Loucy (cell line): ENCODE measurements at regions not wholly inside any gene's neighbourhood (a gene's known extent, or its start where the extent isn't known, plus 50 kb on each side); places are given as distances from the start of the nearest gene placed in this dataset.

Experiments used
- H2AFZ ChIP-seq: fragments of 200-600 bp; sonication (generic); 2 replicates; pipeline ENCODE4 v1.6.0; 2016; ENCODE audit warnings: antibody characterized with exemption, mild to moderate bottlenecking, low read length, moderate library complexity
- H3F3A ChIP-seq: fragments of 200-600 bp; 2 replicates; pipeline ENCODE4 v1.6.0; 2016; ENCODE audit warnings: antibody characterized with exemption, low read depth, mild to moderate bottlenecking
- H3K27me3 ChIP-seq: fragments of 200-600 bp; sonication (generic); 2 replicates; pipeline ENCODE4 v1.6.1; 2014; ENCODE audit warnings: low read length, mild to moderate bottlenecking; ENCODE audit not compliant: insufficient read depth, poor library complexity, severe bottlenecking
- H3K36me3 ChIP-seq: fragments of 200-600 bp; sonication (generic); 2 replicates; pipeline ENCODE4 v1.6.1; 2016; ENCODE audit warnings: low read length; ENCODE audit not compliant: insufficient read depth
- H3K4me1 ChIP-seq: fragments of 200-600 bp; sonication (generic); 2 replicates; pipeline ENCODE4 v1.5.1; 2014; ENCODE audit warnings: low read length, mild to moderate bottlenecking; ENCODE audit not compliant: insufficient read depth, poor library complexity, severe bottlenecking
- H3K4me2 ChIP-seq: fragments of 200-600 bp; sonication (generic); 2 replicates; pipeline ENCODE4 v1.6.0; 2014; ENCODE audit warnings: antibody characterized with exemption, low read length, low read depth, mild to moderate bottlenecking; ENCODE audit not compliant: poor library complexity, severe bottlenecking
- H3K4me3 ChIP-seq: fragments of 200-600 bp; sonication (generic); 2 replicates; pipeline ENCODE4 v1.5.1; 2014; ENCODE audit warnings: low read length, mild to moderate bottlenecking, mixed read lengths; ENCODE audit not compliant: poor library complexity, severe bottlenecking
- H3K79me2 ChIP-seq: fragments of 200-600 bp; sonication (generic); 2 replicates; pipeline ENCODE4 v1.6.1; 2014; ENCODE audit warnings: low read length; ENCODE audit not compliant: insufficient read depth
- H3K9ac ChIP-seq: fragments of 200-600 bp; sonication (generic); 2 replicates; pipeline ENCODE4 v1.6.0; 2014; ENCODE audit warnings: mild to moderate bottlenecking, low read depth, low read length, moderate library complexity; ENCODE audit not compliant: poor library complexity, severe bottlenecking
- H3K9me2 ChIP-seq: fragments of 200-600 bp; sonication (generic); replicated peaks from 2 replicates; pipeline ENCODE4 v1.6.1; 2016; ENCODE audit warnings: low read depth, low read length, mixed read lengths
- H3K9me3 ChIP-seq: fragments of 200-600 bp; sonication (generic); 2 replicates; pipeline ENCODE4 v1.6.1; 2014; ENCODE audit warnings: mild to moderate bottlenecking, antibody characterized with exemption, low read length, low read depth; ENCODE audit not compliant: insufficient read depth
- H4K20me1 ChIP-seq: fragments of 200-600 bp; sonication (generic); 2 replicates; pipeline ENCODE4 v1.6.0; 2014; ENCODE audit warnings: antibody characterized with exemption, low read length, mild to moderate bottlenecking; ENCODE audit not compliant: insufficient read depth, poor library complexity, severe bottlenecking
- EZH2phosphoT487 ChIP-seq: fragments of 200-600 bp; IDR thresholded peaks from 2 replicates; pipeline ENCODE4 v1.6.1; 2018; ENCODE audit warnings: antibody characterized with exemption, mild to moderate bottlenecking, moderate library complexity, borderline replicate concordance
- TF ChIP-seq, protein P1 (sequence below): fragments of 200-600 bp; sonication (generic); conservative IDR thresholded peaks from 2 replicates; pipeline ENCODE4 v1.5.1; 2014; ENCODE audit warnings: mild to moderate bottlenecking, antibody characterized with exemption, low read length

DNA sequence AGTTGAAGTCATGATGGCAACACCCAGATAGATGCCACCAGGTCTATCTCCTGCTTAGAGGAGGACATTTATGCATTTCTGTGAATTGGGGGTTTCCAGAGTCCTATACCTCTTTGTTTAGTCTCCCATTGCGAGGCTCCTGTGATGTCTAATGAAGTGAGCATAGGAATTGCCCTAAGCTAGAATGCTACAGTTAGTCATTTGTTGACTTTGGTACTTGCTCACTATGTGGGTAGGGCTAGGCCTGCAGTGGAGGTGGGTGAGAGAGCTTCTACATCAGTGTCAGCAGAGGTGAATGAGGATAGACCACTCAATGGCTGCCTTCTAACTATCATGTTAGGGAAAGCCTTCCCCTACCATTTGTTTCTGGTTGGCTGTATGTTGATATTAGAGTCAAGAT is 173.3 kb upstream of the POC5 start:
- Histone ChIP-seq H3K9me2 (no peaks in the 10 kb centered on the region), H4K20me1 (no peaks in the 10 kb centered on the region), H3K4me2 (no peak overlapping the region), H3K4me3 (no peak overlapping the region), H3K79me2 (no peaks in the 10 kb centered on the region), H3F3A (no peaks in the 10 kb centered on the region), H3K9ac (no peak overlapping the region), H3K36me3 (no peaks in the 10 kb centered on the region), H3K4me1 (no peaks in the 10 kb centered on the region), H2AFZ (no peak overlapping the region), H3K27me3 (no peaks in the 10 kb centered on the region), H3K9me3 (no peaks in the 10 kb centered on the region)
- TF ChIP-seq, protein P1, sequence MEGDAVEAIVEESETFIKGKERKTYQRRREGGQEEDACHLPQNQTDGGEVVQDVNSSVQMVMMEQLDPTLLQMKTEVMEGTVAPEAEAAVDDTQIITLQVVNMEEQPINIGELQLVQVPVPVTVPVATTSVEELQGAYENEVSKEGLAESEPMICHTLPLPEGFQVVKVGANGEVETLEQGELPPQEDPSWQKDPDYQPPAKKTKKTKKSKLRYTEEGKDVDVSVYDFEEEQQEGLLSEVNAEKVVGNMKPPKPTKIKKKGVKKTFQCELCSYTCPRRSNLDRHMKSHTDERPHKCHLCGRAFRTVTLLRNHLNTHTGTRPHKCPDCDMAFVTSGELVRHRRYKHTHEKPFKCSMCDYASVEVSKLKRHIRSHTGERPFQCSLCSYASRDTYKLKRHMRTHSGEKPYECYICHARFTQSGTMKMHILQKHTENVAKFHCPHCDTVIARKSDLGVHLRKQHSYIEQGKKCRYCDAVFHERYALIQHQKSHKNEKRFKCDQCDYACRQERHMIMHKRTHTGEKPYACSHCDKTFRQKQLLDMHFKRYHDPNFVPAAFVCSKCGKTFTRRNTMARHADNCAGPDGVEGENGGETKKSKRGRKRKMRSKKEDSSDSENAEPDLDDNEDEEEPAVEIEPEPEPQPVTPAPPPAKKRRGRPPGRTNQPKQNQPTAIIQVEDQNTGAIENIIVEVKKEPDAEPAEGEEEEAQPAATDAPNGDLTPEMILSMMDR = no peak
- TF ChIP-seq EZH2phosphoT487 = no peak

DNA sequence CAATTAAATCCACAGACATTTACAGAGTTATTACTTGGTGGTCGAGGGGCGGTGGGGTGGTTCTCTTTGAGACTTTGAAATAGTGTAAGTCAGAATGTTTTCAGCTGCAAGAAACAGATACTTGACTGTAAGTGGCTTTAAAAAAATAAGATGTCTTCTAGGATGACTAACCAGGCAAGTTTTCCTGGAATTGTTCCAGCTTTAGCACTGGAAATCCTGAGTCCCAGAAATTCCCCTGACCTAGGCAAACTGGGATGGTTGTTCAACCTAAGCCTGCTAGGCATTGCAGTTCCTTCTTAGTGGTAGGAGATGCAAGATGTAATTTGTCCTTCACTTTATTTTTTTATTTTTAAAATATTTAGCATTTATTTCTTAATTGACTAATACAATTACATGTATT is 169.5 kb upstream of the POC5 start:
- no peaks in the 10 kb centered on the region for H3K36me3 ChIP-seq
- H3F3A ChIP-seq = no peaks in the 10 kb centered on the region
- H2AFZ ChIP-seq = no peak overlapping the region
- TF ChIP-seq EZH2phosphoT487 = no peak
- TF ChIP-seq, protein P1 = no peak
- H4K20me1 ChIP-seq = no peaks in the 10 kb centered on the region
- H3K9ac ChIP-seq = no peak overlapping the region
- no peaks in the 10 kb centered on the region for H3K9me3 ChIP-seq
- H3K4me1 ChIP-seq = no peaks in the 10 kb centered on the region
- no peaks in the 10 kb centered on the region for H3K79me2 ChIP-seq
- H3K4me2 ChIP-seq = no peak overlapping the region
- no peaks in the 10 kb centered on the region for H3K27me3 ChIP-seq
- H3K4me3 ChIP-seq = no peak overlapping the region
- no peaks in the 10 kb centered on the region for H3K9me2 ChIP-seq

DNA sequence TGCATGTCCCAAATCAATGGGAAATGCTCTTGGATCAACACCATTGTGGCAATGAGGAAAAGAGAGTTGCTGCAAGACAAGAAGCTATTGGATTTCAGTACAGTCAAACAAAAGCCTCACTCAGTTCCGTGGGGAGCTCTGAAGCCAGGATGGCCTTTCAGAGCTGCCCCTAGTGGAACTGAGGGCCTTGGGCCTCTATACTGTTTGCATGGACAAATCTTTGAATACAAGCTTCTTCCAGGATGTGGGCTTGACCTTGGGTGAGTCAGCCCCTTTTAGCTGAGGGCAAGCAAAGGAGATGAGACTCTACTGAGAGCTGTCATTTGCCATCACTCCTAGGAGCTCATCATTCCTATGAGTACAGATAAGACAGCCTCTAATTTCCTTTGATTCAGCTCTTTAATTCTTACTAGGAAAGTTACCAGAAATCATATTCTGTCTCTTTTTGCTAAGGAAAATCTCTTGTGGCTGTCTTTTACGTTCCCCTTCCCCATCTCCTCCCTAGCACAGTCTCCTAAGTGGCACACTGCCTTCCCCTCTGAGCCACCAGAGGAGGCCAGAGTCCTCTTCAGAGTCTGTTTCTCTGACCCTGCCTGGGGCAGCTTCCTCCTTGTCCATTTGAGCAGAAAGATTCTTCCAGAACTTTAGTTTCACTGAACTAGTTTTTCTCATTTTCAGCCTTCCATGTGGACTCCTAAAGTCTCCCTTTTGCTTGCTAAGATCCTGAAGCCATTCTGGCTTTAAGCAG is 168.8 kb upstream of the POC5 start:
- no peaks in the 10 kb centered on the region for H3K27me3 ChIP-seq
- no peaks in the 10 kb centered on the region for H3K9me3 ChIP-seq
- H3K36me3 ChIP-seq = no peaks in the 10 kb centered on the region
- no peak for TF ChIP-seq EZH2phosphoT487
- TF ChIP-seq, protein P1 = peak; percentile 59
- H4K20me1 ChIP-seq = no peaks in the 10 kb centered on the region
- no peak overlapping the region for H2AFZ ChIP-seq
- H3K4me1 ChIP-seq = no peaks in the 10 kb centered on the region
- no peak overlapping the region for H3K4me3 ChIP-seq
- no peaks in the 10 kb centered on the region for H3K79me2 ChIP-seq
- H3K9ac ChIP-seq = no peak overlapping the region
- H3F3A ChIP-seq = no peaks in the 10 kb centered on the region
- no peaks in the 10 kb centered on the region for H3K9me2 ChIP-seq
- H3K4me2 ChIP-seq = no peak overlapping the region
